IMR-90 (cell line): ENCODE measurements at regions not wholly inside any gene's neighbourhood (a gene's known extent, or its start where the extent isn't known, plus 50 kb on each side); places are given as distances from the start of the nearest gene placed in this dataset.

ENCODE experiments used
- ATAC-seq: fragments of 200-7000 bp; cut with Tn5 transposase; 2 replicates; pipeline ENCODE4 v1.9.1; 2020; ENCODE audit warnings: low read depth, mild to moderate bottlenecking, moderate library complexity
- BruUV-seq: library from RNA; stranded (reverse); fragments of 400-500 nt; replicated peaks from 2 replicates; lab custom pipeline; 2021; lab: Mats Ljungman, UMichigan
- CTCF ChIA-PET: fragments of 300-600 bp; formaldehyde crosslinking; extraction: SDS; loops from one replicate; lab custom pipeline; 2021; ENCODE audit warnings: antibody characterized with exemption; lab: Yijun Ruan, JAX
- POLR2A ChIA-PET: fragments of 300-600 bp; sonication (Branson Sonifier 250); formaldehyde crosslinking; loops from one replicate; lab custom pipeline; 2022; ENCODE audit warnings: antibody characterized with exemption; ENCODE audit not compliant: unreplicated experiment; lab: Charles Lee
- DNase-seq: peaks from one replicate; pipeline ENCODE4 v3.0.0; 2013
- H2AFZ ChIP-seq: replicated peaks from 2 replicates; pipeline ENCODE3; 2013; ENCODE audit warnings: low read length, mild to moderate bottlenecking; ENCODE audit not compliant: poor library complexity
- H2AK5ac ChIP-seq: 2 replicates; pipeline ENCODE4 v1.6.1; 2013; ENCODE audit warnings: low read depth, low read length, inconsistent platforms
- H2AK9ac ChIP-seq: replicated peaks from 2 replicates; pipeline ENCODE3; 2013; ENCODE audit warnings: mild to moderate bottlenecking, low read depth, low read length, moderate library complexity; ENCODE audit not compliant: poor library complexity
- H2BK120ac ChIP-seq: 2 replicates; pipeline ENCODE4 v1.6.1; 2013; ENCODE audit warnings: low read depth, low read length, inconsistent platforms
- H2BK15ac ChIP-seq: 3 replicates; pipeline ENCODE4 v1.6.1; 2013; ENCODE audit warnings: low read depth, low read length, inconsistent platforms
- H2BK20ac ChIP-seq: 2 replicates; pipeline ENCODE4 v1.6.1; 2013; ENCODE audit warnings: low read depth, mild to moderate bottlenecking, inconsistent platforms, low read length, moderate library complexity
- H2BK5ac ChIP-seq: 2 replicates; pipeline ENCODE4 v1.6.1; 2013; ENCODE audit warnings: mild to moderate bottlenecking, low read depth, low read length, inconsistent platforms; ENCODE audit not compliant: poor library complexity, severe bottlenecking
- H3K14ac ChIP-seq: replicated peaks from 2 replicates; pipeline ENCODE4 v1.6.1; 2013; ENCODE audit warnings: low read depth, low read length, inconsistent platforms
- H3K18ac ChIP-seq: 2 replicates; pipeline ENCODE4 v1.6.1; 2013; ENCODE audit warnings: low read depth, low read length, control low read depth
- H3K23ac ChIP-seq: 2 replicates; pipeline ENCODE4 v1.6.1; 2013; ENCODE audit warnings: low read depth, low read length, inconsistent platforms
- H3K27ac ChIP-seq: 2 replicates; pipeline ENCODE4 v1.5.1; 2013; ENCODE audit warnings: mild to moderate bottlenecking, control low read depth, low read length; ENCODE audit not compliant: insufficient read depth
- H3K27me3 ChIP-seq: 2 replicates; pipeline ENCODE4 v1.6.1; 2013; ENCODE audit warnings: low read length; ENCODE audit not compliant: control insufficient read depth, insufficient read depth
- H3K36me3 ChIP-seq: 2 replicates; pipeline ENCODE4 v1.6.1; 2013; ENCODE audit warnings: low read length, mixed read lengths; ENCODE audit not compliant: control insufficient read depth, insufficient read depth
- H3K4ac ChIP-seq: 2 replicates; pipeline ENCODE4 v1.6.1; 2013; ENCODE audit warnings: low read depth, low read length, inconsistent platforms
- H3K4me1 ChIP-seq: 2 replicates; pipeline ENCODE4 v1.6.1; 2013; ENCODE audit warnings: low read length, mixed read lengths; ENCODE audit not compliant: control insufficient read depth, insufficient read depth
- H3K4me2 ChIP-seq: 2 replicates; pipeline ENCODE4 v1.6.1; 2013; ENCODE audit warnings: low read depth, mild to moderate bottlenecking, control low read depth, low read length, moderate library complexity
- H3K4me3 ChIP-seq: 2 replicates; pipeline ENCODE4 v1.5.1; 2013; ENCODE audit warnings: low read depth, mild to moderate bottlenecking, control low read depth, low read length, moderate library complexity; ENCODE audit not compliant: insufficient read depth
- H3K56ac ChIP-seq: 2 replicates; pipeline ENCODE4 v1.6.1; 2013; ENCODE audit warnings: low read length, inconsistent platforms; ENCODE audit not compliant: insufficient read depth; ENCODE audit errors: extremely low read depth
- H3K79me1 ChIP-seq, 2 experiments: 2 replicates each; pipeline ENCODE4 v1.6.1; 2013; ENCODE audit warnings: low read length in 2 of 2, inconsistent platforms in 1 of 2, low read depth in 1 of 2
- H3K9ac ChIP-seq: 2 replicates; pipeline ENCODE4 v1.6.1; 2013; ENCODE audit warnings: low read depth, low read length, control low read depth
- H3K9me1 ChIP-seq: 2 replicates; pipeline ENCODE4 v1.6.1; 2013; ENCODE audit warnings: low read length, inconsistent platforms; ENCODE audit not compliant: insufficient read depth
- H3K9me3 ChIP-seq: 2 replicates; pipeline ENCODE4 v1.6.1; 2013; ENCODE audit warnings: low read length; ENCODE audit not compliant: control insufficient read depth, insufficient read depth
- H4K20me1 ChIP-seq: 2 replicates; pipeline ENCODE4 v1.6.1; 2013; ENCODE audit warnings: low read length, inconsistent platforms; ENCODE audit not compliant: insufficient read depth
- H4K5ac ChIP-seq: 2 replicates; pipeline ENCODE4 v1.6.1; 2013; ENCODE audit warnings: mild to moderate bottlenecking, low read depth, low read length, control low read depth
- H4K8ac ChIP-seq, 2 experiments: 2 replicates each; pipeline ENCODE4 v1.6.1; 2013; ENCODE audit warnings: low read depth in 2 of 2, low read length in 2 of 2, control low read depth in 1 of 2, inconsistent platforms in 1 of 2
- H4K91ac ChIP-seq: 2 replicates; pipeline ENCODE4 v1.6.1; 2013; ENCODE audit warnings: low read depth, low read length, inconsistent platforms; ENCODE audit not compliant: insufficient read depth
- BHLHE40 ChIP-seq: fragments of 150-350 bp; IDR thresholded peaks from 2 replicates; pipeline ENCODE4 v1.6.1; 2016; ENCODE audit warnings: mild to moderate bottlenecking, low read depth, low read length
- CEBPB ChIP-seq: IDR thresholded peaks from 2 replicates; pipeline ENCODE4 v1.6.1; 2012; ENCODE audit warnings: low read depth, low read length, improper control_type of control experiment
- CHD1 ChIP-seq: IDR thresholded peaks from 2 replicates; pipeline ENCODE4 v1.6.1; 2012; ENCODE audit warnings: low read depth, low read length, improper control_type of control experiment
- FOS ChIP-seq: fragments of 150-350 bp; IDR thresholded peaks from 2 replicates; pipeline ENCODE4 v1.6.1; 2016; ENCODE audit warnings: low read depth, low read length
- MAFK ChIP-seq: IDR thresholded peaks from 2 replicates; pipeline ENCODE4 v1.6.1; 2012; ENCODE audit warnings: low read depth, low read length, improper control_type of control experiment
- MAZ ChIP-seq: IDR thresholded peaks from 2 replicates; pipeline ENCODE4 v1.6.1; 2012; ENCODE audit warnings: low read depth, mild to moderate bottlenecking, low read length, improper control_type of control experiment, moderate library complexity, borderline replicate concordance
- MXI1 ChIP-seq: IDR thresholded peaks from 2 replicates; pipeline ENCODE4 v1.6.1; 2012; ENCODE audit warnings: low read depth, mild to moderate bottlenecking, low read length, moderate library complexity, borderline replicate concordance
- NFE2L2 ChIP-seq: fragments of 150-350 bp; IDR thresholded peaks from 2 replicates; pipeline ENCODE4 v1.6.1; 2016; ENCODE audit warnings: low read depth, mild to moderate bottlenecking, low read length
- POLR2A ChIP-seq: IDR thresholded peaks from 2 replicates; pipeline ENCODE4 v1.6.1; 2012; ENCODE audit warnings: mild to moderate bottlenecking, low read depth, low read length
- RAD21 ChIP-seq: IDR thresholded peaks from 2 replicates; pipeline ENCODE4 v1.6.1; 2012; ENCODE audit warnings: low read length, improper control_type of control experiment
- RCOR1 ChIP-seq: IDR thresholded peaks from 2 replicates; pipeline ENCODE4 v1.6.1; 2012; ENCODE audit warnings: mild to moderate bottlenecking, low read length, improper control_type of control experiment; ENCODE audit not compliant: insufficient replicate concordance
- RFX5 ChIP-seq: IDR thresholded peaks from 2 replicates; pipeline ENCODE4 v1.8.0; 2012; ENCODE audit warnings: low read depth, mild to moderate bottlenecking, low read length, moderate library complexity
- SMC3 ChIP-seq: fragments of 150-350 bp; IDR thresholded peaks from 2 replicates; pipeline ENCODE4 v1.6.1; 2016; ENCODE audit warnings: low read depth, mild to moderate bottlenecking, antibody characterized with exemption, low read length, moderate library complexity
- WGBS, 2 experiments: methylation state at CpG; one replicate each; pipeline versions ENCODE4 v1.1.5 to v1.1.7; 2013; ENCODE audit warnings: missing lambda C conversion rate in 2 of 2; ENCODE audit not compliant: insufficient read length in 1 of 2; ENCODE audit errors: extremely low coverage in 2 of 2; 5-methylcytosine and 5-hydroxymethylcytosine counted together
- dilution Hi-C: fragments of 300-500 bp; cut with HindIII; formaldehyde crosslinking; loops from one replicate; pipeline ENCODE4 v1.14.3; 2018; ENCODE audit warnings: low sequenced_read_pairs; ENCODE audit not compliant: unreplicated experiment
- in situ Hi-C: fragments of 300-500 bp; cut with MboI; formaldehyde crosslinking; loops from 3 replicates; pipeline ENCODE4 v1.14.3; 2019; ENCODE audit warnings: low sequenced_read_pairs, inconsistent platforms, mixed read lengths
- intact Hi-C: fragments of 100-400 bp; cut with micrococcal nuclease; formaldehyde crosslinking; loops from 2 replicates; pipeline ENCODE4 v1.10.0; 2022
- TF ChIP-seq, protein P1 (sequence below): fragments of 150-350 bp; IDR thresholded peaks from 2 replicates; pipeline ENCODE4 v1.6.1; 2016; ENCODE audit warnings: low read depth, mild to moderate bottlenecking, low read length, moderate library complexity, borderline replicate concordance
- TF ChIP-seq, protein P2 (sequence below): fragments of 150-350 bp; IDR thresholded peaks from 2 replicates; pipeline ENCODE4 v1.6.1; 2017; ENCODE audit warnings: mild to moderate bottlenecking, antibody characterized with exemption, low read length, low read depth
- TF ChIP-seq, protein P3 (sequence below): conservative IDR thresholded peaks from 2 replicates; pipeline ENCODE4 v1.5.1; 2012; ENCODE audit warnings: mild to moderate bottlenecking, low read depth, low read length, improper control_type of control experiment

DNA sequence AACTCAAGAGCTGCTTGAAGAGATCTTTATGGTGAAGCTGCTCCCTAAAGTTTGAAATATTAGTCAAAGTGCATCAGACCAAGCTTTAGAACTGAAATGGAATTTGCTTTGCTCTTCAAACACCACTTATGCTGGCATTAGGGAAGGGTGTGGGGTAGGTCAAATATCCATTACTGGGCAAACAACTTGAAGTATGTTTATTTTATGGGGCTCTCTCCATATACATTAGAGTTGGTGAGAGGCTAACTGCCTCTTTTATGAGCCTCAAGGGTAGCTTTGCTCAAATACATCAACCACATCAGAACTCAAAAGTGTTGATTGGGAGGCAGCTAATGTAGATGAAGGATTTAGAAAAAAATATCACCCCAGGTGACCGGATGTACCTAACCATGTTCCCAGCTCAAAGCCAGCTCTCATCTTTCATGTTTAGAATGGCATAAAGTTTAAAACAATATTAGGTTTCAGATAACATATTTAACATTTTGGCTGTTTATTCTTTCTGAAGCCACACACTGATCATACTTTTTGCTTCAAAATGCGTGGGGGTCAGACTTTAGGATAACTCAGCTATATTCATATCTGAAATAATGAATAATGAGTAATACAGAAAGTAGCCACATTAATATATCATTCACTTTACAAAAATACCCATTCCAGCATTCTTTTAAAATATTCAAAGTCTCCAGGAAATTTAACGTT, 318.6 kb downstream of the PTEN start:
- peaks cover 4% of the 10 kb centered on the region for H3K4me1 ChIP-seq
- in situ Hi-C loops (no loop called here), dilution Hi-C loops (no loop called here), intact Hi-C loops (no loop called here)
- ATAC-seq (peak; percentile 8), DNase-seq (no peak)
- H3K27ac ChIP-seq, result no peak overlapping the region
- no peaks in the 10 kb centered on the region for H4K20me1 ChIP-seq
- H2BK15ac ChIP-seq, result no peak overlapping the region
- H3K4ac ChIP-seq, result no peak overlapping the region
- WGBS, 2 experiments, result 100% methylated on average over 1 of the region's 3 CpGs; no CpG with 5 or more reads in 1 of the 2 experiments
- no peak overlapping the region for H2BK120ac ChIP-seq
- H2BK5ac ChIP-seq, result no peak overlapping the region
- TF ChIP-seq RCOR1 (no peak), RFX5 (no peak), BHLHE40 (no peak), POLR2A (no peak), MAFK (no peak), CEBPB (no peak), FOS (no peak), MAZ (no peak), RAD21 (no peak), NFE2L2 (no peak), CHD1 (no peak), MXI1 (no peak), SMC3 (no peak)
- TF ChIP-seq, protein P1, sequence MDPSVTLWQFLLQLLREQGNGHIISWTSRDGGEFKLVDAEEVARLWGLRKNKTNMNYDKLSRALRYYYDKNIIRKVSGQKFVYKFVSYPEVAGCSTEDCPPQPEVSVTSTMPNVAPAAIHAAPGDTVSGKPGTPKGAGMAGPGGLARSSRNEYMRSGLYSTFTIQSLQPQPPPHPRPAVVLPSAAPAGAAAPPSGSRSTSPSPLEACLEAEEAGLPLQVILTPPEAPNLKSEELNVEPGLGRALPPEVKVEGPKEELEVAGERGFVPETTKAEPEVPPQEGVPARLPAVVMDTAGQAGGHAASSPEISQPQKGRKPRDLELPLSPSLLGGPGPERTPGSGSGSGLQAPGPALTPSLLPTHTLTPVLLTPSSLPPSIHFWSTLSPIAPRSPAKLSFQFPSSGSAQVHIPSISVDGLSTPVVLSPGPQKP, result no peak
- TF ChIP-seq, protein P2, sequence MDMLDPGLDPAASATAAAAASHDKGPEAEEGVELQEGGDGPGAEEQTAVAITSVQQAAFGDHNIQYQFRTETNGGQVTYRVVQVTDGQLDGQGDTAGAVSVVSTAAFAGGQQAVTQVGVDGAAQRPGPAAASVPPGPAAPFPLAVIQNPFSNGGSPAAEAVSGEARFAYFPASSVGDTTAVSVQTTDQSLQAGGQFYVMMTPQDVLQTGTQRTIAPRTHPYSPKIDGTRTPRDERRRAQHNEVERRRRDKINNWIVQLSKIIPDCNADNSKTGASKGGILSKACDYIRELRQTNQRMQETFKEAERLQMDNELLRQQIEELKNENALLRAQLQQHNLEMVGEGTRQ, result no peak
- TF ChIP-seq, protein P3, sequence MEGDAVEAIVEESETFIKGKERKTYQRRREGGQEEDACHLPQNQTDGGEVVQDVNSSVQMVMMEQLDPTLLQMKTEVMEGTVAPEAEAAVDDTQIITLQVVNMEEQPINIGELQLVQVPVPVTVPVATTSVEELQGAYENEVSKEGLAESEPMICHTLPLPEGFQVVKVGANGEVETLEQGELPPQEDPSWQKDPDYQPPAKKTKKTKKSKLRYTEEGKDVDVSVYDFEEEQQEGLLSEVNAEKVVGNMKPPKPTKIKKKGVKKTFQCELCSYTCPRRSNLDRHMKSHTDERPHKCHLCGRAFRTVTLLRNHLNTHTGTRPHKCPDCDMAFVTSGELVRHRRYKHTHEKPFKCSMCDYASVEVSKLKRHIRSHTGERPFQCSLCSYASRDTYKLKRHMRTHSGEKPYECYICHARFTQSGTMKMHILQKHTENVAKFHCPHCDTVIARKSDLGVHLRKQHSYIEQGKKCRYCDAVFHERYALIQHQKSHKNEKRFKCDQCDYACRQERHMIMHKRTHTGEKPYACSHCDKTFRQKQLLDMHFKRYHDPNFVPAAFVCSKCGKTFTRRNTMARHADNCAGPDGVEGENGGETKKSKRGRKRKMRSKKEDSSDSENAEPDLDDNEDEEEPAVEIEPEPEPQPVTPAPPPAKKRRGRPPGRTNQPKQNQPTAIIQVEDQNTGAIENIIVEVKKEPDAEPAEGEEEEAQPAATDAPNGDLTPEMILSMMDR, result no peak
- CTCF ChIA-PET, result no interaction called here
- no peaks in the 10 kb centered on the region for H3K9me3 ChIP-seq
- no peak overlapping the region for H4K5ac ChIP-seq
- H3K18ac ChIP-seq, result no peak overlapping the region
- H3K9me1 ChIP-seq, result no peaks in the 10 kb centered on the region
- H3K27me3 ChIP-seq, result no peaks in the 10 kb centered on the region
- no peak overlapping the region for H4K8ac ChIP-seq
- H3K14ac ChIP-seq, result no peak overlapping the region
- no TSS peak for BruUV-seq
- H3K23ac ChIP-seq, result no peak overlapping the region
- POLR2A ChIA-PET, result no interaction called here
- no peak overlapping the region for H2AFZ ChIP-seq
- no peak overlapping the region for H2AK5ac ChIP-seq
- no peaks in the 10 kb centered on the region for H3K36me3 ChIP-seq
- no peaks in the 10 kb centered on the region for H3K79me1 ChIP-seq
- no peak overlapping the region for H2AK9ac ChIP-seq
- no peak overlapping the region for H3K9ac ChIP-seq
- H3K4me2 ChIP-seq, result no peak overlapping the region
- H3K56ac ChIP-seq, result no peak overlapping the region
- no peak overlapping the region for H4K91ac ChIP-seq
- H3K4me3 ChIP-seq, result no peak overlapping the region
- H2BK20ac ChIP-seq, result no peak overlapping the region
